ENCODE measurements at regions not wholly inside any gene's neighbourhood (a gene's known extent, or its start where the extent isn't known, plus 50 kb on each side); places are given as distances from the start of the nearest gene placed in this dataset.
"Not testable (repeated sequence)": the region's sequence is repeated elsewhere in the genome, so short reads cannot be mapped to it uniquely, and the experiment has no call there.

GRCh38 chr12:126952096-126953007 is 1314.6 kb upstream of the TMEM132C start:
- DNase-seq, result no peak

GRCh38 chr12:126953365-126953889 is 1313.5 kb upstream of the TMEM132C start:
- no peak for DNase-seq

GRCh38 chr12:126960221-126960620 is 1306.7 kb upstream of the TMEM132C start:
- DNase-seq, result no peak

GRCh38 chr12:126960709-126961108 is 1306.3 kb upstream of the TMEM132C start:
- DNase-seq, result no peak

GRCh38 chr12:126963825-126964224 is 1303.1 kb upstream of the TMEM132C start:
- no peak for DNase-seq

- DNase-seq, result no peak
Observed at GRCh38 chr12:126966498-126966897, 1300.5 kb upstream of the TMEM132C start.

- no peak for DNase-seq
Observed at GRCh38 chr12:126967152-126967551, 1299.8 kb upstream of the TMEM132C start.

GRCh38 chr12:126974779-126975178 is 1292.2 kb upstream of the TMEM132C start:
- DNase-seq, result no peak

- no peak for DNase-seq
Observed at GRCh38 chr12:126976579-126976978, 1290.4 kb upstream of the TMEM132C start.

- DNase-seq, result not testable (repeated sequence)
Observed at GRCh38 chr12:126979564-126979963, 1287.4 kb upstream of the TMEM132C start.

GRCh38 chr12:126982707-126983106 is 1284.3 kb upstream of the TMEM132C start:
- DNase-seq, result no peak

GRCh38 chr12:126983735-126984134 is 1283.2 kb upstream of the TMEM132C start:
- not testable (repeated sequence) for DNase-seq

- DNase-seq, result not testable (repeated sequence)
Observed at GRCh38 chr12:126985663-126986062, 1281.3 kb upstream of the TMEM132C start.

- DNase-seq, result no peak
Observed at GRCh38 chr12:126989532-126989931, 1277.4 kb upstream of the TMEM132C start.

- DNase-seq, result no peak
Observed at GRCh38 chr12:126993898-126994297, 1273.1 kb upstream of the TMEM132C start.

GRCh38 chr12:126994599-126994998 is 1272.4 kb upstream of the TMEM132C start:
- DNase-seq, result no peak

GRCh38 chr12:126998031-126998430 is 1268.9 kb upstream of the TMEM132C start:
- DNase-seq, result no peak

GRCh38 chr12:126998747-126999285 is 1268.2 kb upstream of the TMEM132C start:
- DNase-seq, result no peak

- DNase-seq, result no peak
Observed at GRCh38 chr12:126999352-126999751, 1267.6 kb upstream of the TMEM132C start.

GRCh38 chr12:127005406-127005805 is 1261.6 kb upstream of the TMEM132C start:
- no peak for DNase-seq

GRCh38 chr12:127006972-127007371 is 1260.0 kb upstream of the TMEM132C start:
- no peak for DNase-seq

- DNase-seq, result no peak
Observed at GRCh38 chr12:127008755-127009403, 1258.1 kb upstream of the TMEM132C start.

- DNase-seq, result no peak
Observed at GRCh38 chr12:127012109-127012508, 1254.9 kb upstream of the TMEM132C start.

- DNase-seq, result no peak
Observed at GRCh38 chr12:127013197-127013596, 1253.8 kb upstream of the TMEM132C start.
